ENCODE measurements at regions not wholly inside any gene's neighbourhood (a gene's known extent, or its start where the extent isn't known, plus 50 kb on each side); places are given as distances from the start of the nearest gene placed in this dataset.
"Not testable (repeated sequence)": the region's sequence is repeated elsewhere in the genome, so short reads cannot be mapped to it uniquely, and the experiment has no call there.

- no peak for DNase-seq
These were observed 475.1 kb upstream of the RBFOX1 start for GRCh38 chr16:6857575-6857974.

- DNase-seq, result no peak
These were observed 476.1 kb upstream of the RBFOX1 start for GRCh38 chr16:6856578-6856977.

DNA sequence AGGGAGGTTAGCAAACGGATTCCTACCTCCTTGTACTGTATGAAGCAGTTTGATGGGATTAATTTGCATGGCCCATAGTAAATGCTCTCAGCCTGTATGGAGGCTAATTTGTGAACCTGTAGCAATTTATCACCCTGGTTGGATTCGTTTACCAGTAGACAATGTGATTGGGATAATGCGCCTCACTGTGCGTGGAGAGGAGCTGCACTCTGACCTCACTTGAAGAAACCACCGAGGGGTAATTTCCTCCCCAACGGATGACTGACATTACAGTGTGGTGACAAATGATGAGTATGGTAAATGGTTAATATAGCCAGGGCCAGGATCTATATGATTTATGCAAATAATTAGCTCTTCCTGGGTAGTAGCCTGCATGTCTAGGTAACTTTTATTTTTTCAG lies 479.1 kb upstream of the RBFOX1 start:
- no peak for DNase-seq

DNA sequence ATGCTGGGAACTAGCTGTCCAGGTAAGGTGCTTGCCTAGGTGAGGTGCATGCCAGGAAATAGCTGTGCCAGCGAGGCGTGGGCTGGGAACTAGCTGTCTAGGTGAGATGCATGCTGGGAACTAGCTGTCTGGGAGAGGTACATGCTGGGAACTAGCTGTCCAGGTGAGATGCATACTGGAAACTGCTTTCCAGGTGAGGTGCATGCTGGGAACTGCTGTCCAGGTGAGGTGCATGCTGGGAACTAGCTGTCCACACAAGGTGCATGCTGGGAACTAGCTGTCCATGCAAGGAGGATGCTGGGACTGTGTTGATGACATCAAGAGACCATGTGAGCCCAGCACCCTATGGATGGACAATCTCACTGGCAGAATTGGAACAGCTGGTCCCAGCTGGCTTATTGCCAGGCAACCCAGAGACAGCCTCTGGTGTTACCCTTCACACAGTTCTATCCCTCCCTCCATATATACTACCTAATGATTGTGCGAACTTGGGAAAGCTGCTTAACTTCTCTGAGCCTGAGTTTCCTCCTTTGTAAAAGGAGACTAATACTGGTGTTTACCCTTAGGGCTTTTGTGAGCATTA lies 479.9 kb upstream of the RBFOX1 start:
- DNase-seq, result no peak

DNA sequence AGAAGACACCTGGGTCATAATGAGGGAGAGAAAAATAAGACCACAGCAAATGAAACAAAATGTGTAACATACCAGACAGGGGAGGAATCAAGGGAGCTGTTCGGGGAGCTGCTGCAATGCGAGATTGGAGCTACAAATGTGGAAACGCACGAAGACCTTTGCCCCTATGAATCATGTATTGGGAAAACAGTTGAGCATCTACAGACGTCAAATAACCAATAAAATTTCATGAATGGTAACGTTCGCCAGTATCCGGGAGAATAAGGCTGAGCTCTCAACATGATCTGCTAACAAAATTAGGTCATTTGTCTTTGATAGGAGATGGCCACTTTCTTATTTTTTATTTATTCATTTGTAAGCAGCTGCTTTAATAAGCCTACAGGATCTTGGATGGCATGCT lies 486.2 kb upstream of the RBFOX1 start:
- no peak for DNase-seq

GRCh38 chr16:6841392-6841791 lies 491.3 kb upstream of the RBFOX1 start:
- no peak for DNase-seq

DNA sequence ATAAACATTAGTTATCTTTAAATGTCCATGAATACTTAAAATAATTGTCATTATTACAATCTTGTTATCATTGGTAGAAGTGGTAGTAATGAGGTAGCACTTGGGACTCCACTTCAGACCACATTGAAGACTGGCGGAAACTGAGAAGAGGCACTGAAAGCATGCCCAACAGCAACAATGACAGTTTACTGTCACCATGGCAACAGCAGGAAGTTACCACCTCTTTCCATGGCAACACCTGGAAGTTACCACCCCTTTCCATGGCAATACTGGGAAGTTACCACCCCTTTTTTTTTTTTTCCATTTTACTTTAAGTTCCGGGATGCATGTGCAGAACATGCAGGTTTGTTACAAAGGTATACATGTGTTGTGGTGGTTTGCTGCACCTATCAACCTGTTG lies 494.9 kb upstream of the RBFOX1 start:
- DNase-seq, result no peak

GRCh38 chr16:6836766-6837165 lies 495.9 kb upstream of the RBFOX1 start:
- peak in 1 of 51 donors; percentile 2 for DNase-seq

- DNase-seq, result no peak
These were observed 496.7 kb upstream of the RBFOX1 start for GRCh38 chr16:6835941-6836340.

GRCh38 chr16:6835516-6835915 lies 497.1 kb upstream of the RBFOX1 start:
- DNase-seq, result no peak

DNA sequence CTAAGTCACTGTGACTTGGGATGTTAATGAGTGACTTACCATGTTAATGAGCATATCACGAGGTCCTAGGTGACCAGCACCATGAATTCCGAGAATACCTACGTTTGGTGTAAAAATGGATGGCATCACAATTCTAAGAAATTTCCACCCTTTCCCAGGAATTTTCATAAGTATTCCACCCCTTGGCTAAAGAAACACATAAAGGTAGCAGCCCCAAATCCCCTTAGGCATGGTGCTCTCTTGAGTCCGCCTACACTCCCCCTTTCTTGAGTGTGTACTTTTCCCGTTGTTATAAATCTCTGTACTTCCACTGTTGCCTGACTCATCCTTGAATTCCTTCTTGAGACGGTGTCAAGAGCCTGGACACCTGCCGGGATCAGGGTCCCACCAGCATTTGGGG lies 504.0 kb upstream of the RBFOX1 start:
- DNase-seq, result no peak

- no peak for DNase-seq
These were observed 504.7 kb upstream of the RBFOX1 start for GRCh38 chr16:6827931-6828330.

GRCh38 chr16:6827267-6827666 lies 505.4 kb upstream of the RBFOX1 start:
- no peak for DNase-seq

DNA sequence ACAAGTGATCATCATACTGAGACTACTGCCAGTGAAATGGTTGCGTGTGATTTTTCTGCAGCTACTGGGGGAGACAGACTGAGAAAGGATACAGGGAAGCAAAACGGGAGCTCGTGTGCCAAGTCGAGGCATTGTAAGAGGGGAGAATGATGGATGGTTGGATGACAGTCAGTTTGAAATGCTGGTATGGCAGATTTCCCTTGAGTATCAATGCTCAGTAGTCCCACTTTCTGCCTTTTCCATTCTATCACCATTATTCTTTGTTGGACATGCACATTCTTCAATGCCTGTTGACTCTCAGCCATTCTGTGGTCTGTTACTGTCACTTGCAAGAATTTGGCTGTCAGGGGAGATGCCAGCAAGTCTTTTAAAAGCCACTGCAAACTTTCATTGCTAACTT lies 510.6 kb upstream of the RBFOX1 start:
- DNase-seq, result no peak

DNA sequence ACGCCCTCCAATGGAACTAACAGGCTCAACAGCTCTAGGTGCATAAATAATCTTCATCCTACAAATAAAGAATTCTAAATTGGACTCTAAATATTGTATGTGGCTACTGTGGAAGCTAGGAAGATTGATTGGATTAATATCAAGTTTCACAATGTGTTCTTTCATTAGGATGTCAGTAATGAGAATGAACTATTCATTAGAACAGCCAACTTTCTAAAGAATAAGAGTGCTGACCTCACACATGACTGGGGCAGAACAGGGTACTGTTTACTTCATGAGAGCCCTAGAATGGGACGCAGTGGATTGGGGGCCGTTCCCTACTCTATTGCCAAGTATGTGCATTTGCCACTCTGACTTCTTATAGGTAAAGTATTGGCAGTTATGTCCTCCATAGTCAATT lies 528.2 kb upstream of the RBFOX1 start:
- DNase-seq, result peak in 2 of 51 donors; percentile 0 to 1

GRCh38 chr16:6803176-6803575 lies 529.5 kb upstream of the RBFOX1 start:
- peak in 2 of 51 donors; percentile 2 to 5 for DNase-seq

DNA sequence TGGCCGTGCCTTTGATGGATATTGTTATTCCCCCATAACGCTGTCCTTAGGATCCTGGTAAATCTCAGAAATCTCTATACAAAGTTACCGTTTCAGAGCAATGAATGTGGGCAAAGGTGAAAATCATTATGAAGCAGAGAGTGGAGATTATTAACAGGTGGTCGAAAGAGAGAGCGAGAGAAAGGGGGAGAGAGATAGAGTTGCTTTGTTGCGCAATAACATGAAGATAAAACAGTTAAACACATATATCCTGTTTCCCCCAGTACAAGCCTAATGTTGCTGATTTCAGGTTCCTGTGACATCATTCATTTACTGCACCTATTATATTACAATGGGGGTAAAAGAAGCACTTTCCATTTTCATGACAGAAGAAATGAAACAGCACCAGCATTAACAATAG lies 535.4 kb upstream of the RBFOX1 start:
- no peak for DNase-seq

DNA sequence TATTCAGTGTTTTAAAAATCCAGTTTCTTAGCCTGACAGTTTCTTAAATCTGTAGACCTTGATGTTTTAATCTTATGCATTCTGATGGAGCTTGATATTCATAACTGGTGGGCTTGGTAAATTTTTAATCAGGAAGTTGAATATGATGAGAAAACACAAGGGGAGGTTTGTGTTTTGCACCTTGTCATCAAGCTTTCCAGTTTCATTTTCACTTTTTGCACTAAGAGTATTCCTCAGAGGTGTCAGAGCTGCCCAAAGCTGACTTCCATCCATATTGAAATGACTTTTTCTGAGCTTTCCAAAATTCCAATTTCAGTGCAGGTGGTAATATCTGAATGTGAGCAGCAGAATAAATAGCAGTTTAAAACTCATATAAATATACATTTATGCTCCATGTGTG lies 555.0 kb upstream of the RBFOX1 start:
- no peak for DNase-seq

- no peak for DNase-seq
These were observed 556.9 kb upstream of the RBFOX1 start for GRCh38 chr16:6775712-6776111.

DNA sequence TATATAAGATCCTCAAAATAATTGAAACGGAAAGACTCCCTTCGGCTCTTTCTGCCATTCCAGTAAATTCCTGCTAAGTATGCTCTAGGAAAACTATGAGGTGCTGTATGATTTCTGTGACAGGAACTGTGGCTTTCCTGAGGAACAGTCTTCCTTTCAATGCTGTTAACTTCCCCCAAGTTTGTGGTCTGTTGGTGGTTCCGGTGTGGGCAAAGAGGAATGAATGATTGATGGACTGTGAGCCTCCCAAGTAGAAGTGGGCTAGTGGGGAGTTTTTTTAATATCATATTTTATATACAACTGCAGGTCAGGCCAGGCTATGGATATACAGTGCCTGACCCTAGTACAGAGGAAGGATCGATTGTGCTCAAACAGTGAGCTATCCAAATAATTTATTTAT lies 560.7 kb upstream of the RBFOX1 start:
- DNase-seq, result no peak

DNA sequence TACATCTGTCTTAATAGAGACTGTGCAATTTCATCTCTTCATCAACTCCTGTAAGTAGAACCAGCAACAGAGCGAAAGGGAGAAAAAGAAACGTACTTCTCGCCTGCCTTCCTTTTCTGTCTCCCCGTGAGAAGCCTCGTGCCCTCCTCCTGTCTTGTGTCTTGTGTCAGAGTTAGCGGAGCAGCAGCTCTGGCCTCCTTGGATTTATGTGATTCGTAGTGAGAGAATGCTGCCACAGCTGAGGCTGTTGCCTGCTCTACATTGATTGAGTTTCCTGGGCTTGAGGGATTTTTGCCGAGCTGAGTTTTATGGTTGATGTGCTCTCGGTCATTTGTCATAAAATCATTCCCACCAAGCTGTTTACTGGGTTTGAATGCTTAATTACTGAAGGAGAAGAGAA lies 579.1 kb upstream of the RBFOX1 start:
- no peak for DNase-seq

DNA sequence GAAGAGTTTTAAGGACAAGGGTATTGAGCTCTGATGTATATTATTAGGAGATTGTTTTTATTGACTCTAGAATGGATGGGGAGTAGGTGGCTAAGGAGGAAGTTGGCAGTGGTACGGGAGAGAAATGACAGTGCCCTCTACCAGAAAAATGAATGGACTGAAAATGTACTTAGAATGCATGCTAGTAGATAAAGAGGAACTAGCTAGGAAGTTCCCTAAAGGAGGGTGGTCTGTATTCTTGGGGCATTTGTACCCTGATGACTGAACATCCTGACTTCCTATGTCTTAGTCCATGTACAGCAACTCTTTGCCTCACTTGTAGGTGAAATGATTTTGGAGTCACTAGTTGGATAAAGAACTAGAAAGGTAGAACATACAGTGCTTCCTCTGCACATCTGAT lies 581.5 kb upstream of the RBFOX1 start:
- DNase-seq, result no peak

- no peak for DNase-seq
These were observed 582.9 kb upstream of the RBFOX1 start for GRCh38 chr16:6749698-6750097.

DNA sequence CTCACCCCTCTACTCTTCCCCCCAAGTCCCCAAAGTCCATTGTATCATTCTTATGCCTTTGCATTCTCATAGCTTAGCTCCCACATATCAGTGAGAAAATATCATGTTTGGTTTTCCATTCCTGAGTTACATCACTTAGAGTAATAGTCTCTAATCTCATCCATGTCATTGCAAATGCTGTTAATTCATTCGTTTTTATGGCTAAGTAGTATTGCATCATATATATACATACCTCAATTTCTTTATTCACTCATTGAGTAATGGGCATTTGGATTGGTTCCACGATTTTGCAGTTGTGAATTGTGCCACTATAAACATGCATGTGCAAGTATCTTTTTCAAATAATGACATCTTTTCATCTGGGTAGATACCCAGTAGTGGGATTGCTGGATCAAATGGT lies 596.3 kb upstream of the RBFOX1 start:
- not testable (repeated sequence) for DNase-seq
